DMS53 treated with DMSO at 0.1 percent for 48 hours (cell line): ENCODE measurements at regions not wholly inside any gene's neighbourhood (a gene's known extent, or its start where the extent isn't known, plus 50 kb on each side); places are given as distances from the start of the nearest gene placed in this dataset.

ENCODE experiments used
- DNase-seq: peaks from one replicate; lab custom pipeline; 2025; ENCODE audit not compliant: unreplicated experiment; lab: John Stamatoyannopoulos, UW

- DNase-seq: no peak
Observed at GRCh38 chr5:3944930-3945329, 349.3 kb downstream of the IRX1 start.

GRCh38 chr5:3948838-3949237 is 353.2 kb downstream of the IRX1 start:
- no peak for DNase-seq

GRCh38 chr5:3954199-3954598 is 358.6 kb downstream of the IRX1 start:
- DNase-seq: no peak

GRCh38 chr5:3954633-3955032 is 359.0 kb downstream of the IRX1 start:
- DNase-seq: no peak

GRCh38 chr5:3957658-3958057 is 362.0 kb downstream of the IRX1 start:
- DNase-seq: no peak

- DNase-seq: no peak
Observed at GRCh38 chr5:3958389-3958788, 362.8 kb downstream of the IRX1 start.

GRCh38 chr5:3962113-3962512 is 366.5 kb downstream of the IRX1 start:
- DNase-seq: no peak

- DNase-seq: no peak
Observed at GRCh38 chr5:3963652-3964051, 368.0 kb downstream of the IRX1 start.

- no peak for DNase-seq
Observed at GRCh38 chr5:3980156-3980555, 384.5 kb downstream of the IRX1 start.

GRCh38 chr5:3987867-3988266 is 392.2 kb downstream of the IRX1 start:
- no peak for DNase-seq

- DNase-seq: no peak
Observed at GRCh38 chr5:3993856-3994473, 398.3 kb downstream of the IRX1 start.

GRCh38 chr5:3994628-3995027 is 399.0 kb downstream of the IRX1 start:
- DNase-seq: no peak

- DNase-seq: no peak
Observed at GRCh38 chr5:3995954-3996619, 400.5 kb downstream of the IRX1 start.

- DNase-seq: no peak
Observed at GRCh38 chr5:3996707-3997336, 401.2 kb downstream of the IRX1 start.

- no peak for DNase-seq
Observed at GRCh38 chr5:3997670-3998069, 402.0 kb downstream of the IRX1 start.

GRCh38 chr5:3999929-4000328 is 404.3 kb downstream of the IRX1 start:
- DNase-seq: no peak

GRCh38 chr5:4001004-4001403 is 405.4 kb downstream of the IRX1 start:
- DNase-seq: no peak

GRCh38 chr5:4001758-4002533 is 406.3 kb downstream of the IRX1 start:
- no peak for DNase-seq

GRCh38 chr5:4005335-4005734 is 409.7 kb downstream of the IRX1 start:
- no peak for DNase-seq

- no peak for DNase-seq
Observed at GRCh38 chr5:4007001-4007400, 411.4 kb downstream of the IRX1 start.

GRCh38 chr5:4011943-4012342 is 416.3 kb downstream of the IRX1 start:
- no peak for DNase-seq
